ENCODE measurements at regions not wholly inside any gene's neighbourhood (a gene's known extent, or its start where the extent isn't known, plus 50 kb on each side); places are given as distances from the start of the nearest gene placed in this dataset.

GRCh38 chr10:93216341-93216985 lies 142.8 kb downstream of the CYP26A1 start:
- Histone ChIP-seq H3K4me3 (no peak overlapping the region), H3K27ac (no peak overlapping the region), H3K9me3 (no peaks in the 10 kb centered on the region), H3K4me1 (no peaks in the 10 kb centered on the region), H3K36me3 (no peaks in the 10 kb centered on the region), H3K27me3 (no peaks in the 10 kb centered on the region)
- no peak for TF ChIP-seq POLR2A (IDR thresholded peaks at IDR 0.05)
- no peak for TF ChIP-seq CTCF (IDR thresholded peaks at IDR 0.05)
- no peak for TF ChIP-seq EP300 (IDR thresholded peaks at IDR 0.05)
- DNase-seq (ENCODE audit: low spot score in 2 of 2) = no peak
- WGBS, 2 donors = 80 to 86% methylated on average over 5 of the region's 5 CpGs

GRCh38 chr10:93218386-93218785 lies 144.7 kb downstream of the CYP26A1 start:
- no peak for TF ChIP-seq CTCF (IDR thresholded peaks at IDR 0.05)
- no peak for TF ChIP-seq EP300 (IDR thresholded peaks at IDR 0.05)
- TF ChIP-seq POLR2A (IDR thresholded peaks at IDR 0.05) = no peak
- no peak for DNase-seq (ENCODE audit: low spot score in 2 of 2)
- no peaks in the 10 kb centered on the region for H3K9me3 ChIP-seq
- no peaks in the 10 kb centered on the region for H3K4me1 ChIP-seq
- H3K36me3 ChIP-seq = no peaks in the 10 kb centered on the region
- H3K27me3 ChIP-seq = no peaks in the 10 kb centered on the region
- H3K4me3 ChIP-seq = no peak overlapping the region
- H3K27ac ChIP-seq = no peak overlapping the region

- no peak for DNase-seq (ENCODE audit: low spot score in 2 of 2)
- no peak for TF ChIP-seq EP300 (IDR thresholded peaks at IDR 0.05)
- no peak for TF ChIP-seq CTCF (IDR thresholded peaks at IDR 0.05)
- no peak for TF ChIP-seq POLR2A (IDR thresholded peaks at IDR 0.05)
- Histone ChIP-seq H3K36me3 (no peaks in the 10 kb centered on the region), H3K4me1 (no peaks in the 10 kb centered on the region), H3K9me3 (no peaks in the 10 kb centered on the region), H3K27ac (no peak overlapping the region), H3K4me3 (no peak overlapping the region), H3K27me3 (no peaks in the 10 kb centered on the region)
- 83 to 89% methylated on average over 1 of the region's 1 CpG for WGBS, 2 donors
These were observed 145.7 kb downstream of the CYP26A1 start for GRCh38 chr10:93219347-93219746.

- DNase-seq (ENCODE audit: low spot score in 2 of 2) = no peak
- WGBS, 2 donors = 54 to 59% methylated on average over 32 to 33 of the region's 33 CpGs
- TF ChIP-seq POLR2A (IDR thresholded peaks at IDR 0.05) = no peak
- no peak for TF ChIP-seq CTCF (IDR thresholded peaks at IDR 0.05)
- no peak for TF ChIP-seq EP300 (IDR thresholded peaks at IDR 0.05)
- Histone ChIP-seq H3K4me3 (no peak overlapping the region), H3K36me3 (no peaks in the 10 kb centered on the region), H3K27ac (no peak overlapping the region), H3K4me1 (no peaks in the 10 kb centered on the region), H3K27me3 (no peaks in the 10 kb centered on the region), H3K9me3 (no peaks in the 10 kb centered on the region)
These were observed 146.8 kb downstream of the CYP26A1 start for GRCh38 chr10:93220296-93221170.

GRCh38 chr10:93221171-93221496 lies 147.4 kb downstream of the CYP26A1 start:
- WGBS, 2 donors = 95 to 96% methylated on average over 15 to 18 of the region's 18 CpGs
- H3K9me3 ChIP-seq = no peaks in the 10 kb centered on the region
- H3K27me3 ChIP-seq = no peaks in the 10 kb centered on the region
- no peaks in the 10 kb centered on the region for H3K4me1 ChIP-seq
- DNase-seq (ENCODE audit: low spot score in 2 of 2) = no peak
- H3K36me3 ChIP-seq = no peaks in the 10 kb centered on the region
- no peak overlapping the region for H3K4me3 ChIP-seq
- TF ChIP-seq POLR2A (IDR thresholded peaks at IDR 0.05) (no peak), CTCF (IDR thresholded peaks at IDR 0.05) (no peak), EP300 (IDR thresholded peaks at IDR 0.05) (no peak)
- H3K27ac ChIP-seq = no peak overlapping the region

All from tibial nerve (tissue), 4 donors.